Stromal cell of bone marrow (primary cell): ENCODE measurements at regions not wholly inside any gene's neighbourhood (a gene's known extent, or its start where the extent isn't known, plus 50 kb on each side); places are given as distances from the start of the nearest gene placed in this dataset.

ENCODE experiments used
- DNase-seq: peaks from one replicate; pipeline ENCODE4 v3.0.0-alpha.2; 2012; ENCODE audit warnings: low read depth

DNA sequence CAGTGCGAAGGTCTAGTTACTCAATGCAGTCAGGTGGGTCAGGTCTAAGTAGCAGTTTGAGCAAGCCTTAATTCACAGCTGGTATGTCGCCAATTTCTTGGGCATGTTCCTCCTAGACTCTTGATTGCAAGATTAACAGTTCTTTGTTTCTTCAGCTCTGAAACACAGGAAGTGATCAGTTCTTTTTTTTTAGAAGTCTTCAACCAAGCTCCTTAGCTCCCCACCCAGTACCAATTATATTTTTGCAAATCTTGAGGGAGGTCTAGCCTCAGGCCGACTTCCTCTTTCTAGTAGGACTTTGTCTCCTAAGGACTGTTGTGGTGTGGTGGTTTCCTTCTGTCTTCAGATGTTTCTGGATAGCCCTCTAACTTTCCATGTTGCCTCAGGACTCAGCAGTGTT is 2054.2 kb downstream of the MAT2B start:
- DNase-seq, result no peak

DNA sequence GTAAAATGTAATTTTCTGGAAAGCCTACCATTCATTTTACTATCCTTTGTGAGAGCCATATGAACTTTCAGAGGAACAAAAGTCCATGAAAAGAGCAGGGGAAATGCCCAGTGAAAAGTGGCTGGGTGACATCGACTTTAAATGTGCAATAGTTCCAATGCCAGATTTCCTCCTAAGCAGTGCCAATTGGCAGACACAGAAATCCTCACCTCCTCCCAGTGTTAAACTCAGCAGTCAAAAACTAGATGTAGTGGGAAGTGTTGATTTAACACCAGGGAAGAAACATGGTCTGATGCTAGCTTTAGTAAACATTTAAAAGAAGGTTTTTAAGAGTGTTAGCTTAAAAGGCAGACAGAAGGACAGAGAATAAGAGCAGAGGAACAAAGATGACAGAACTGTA is 2055.2 kb downstream of the MAT2B start:
- no peak for DNase-seq

DNA sequence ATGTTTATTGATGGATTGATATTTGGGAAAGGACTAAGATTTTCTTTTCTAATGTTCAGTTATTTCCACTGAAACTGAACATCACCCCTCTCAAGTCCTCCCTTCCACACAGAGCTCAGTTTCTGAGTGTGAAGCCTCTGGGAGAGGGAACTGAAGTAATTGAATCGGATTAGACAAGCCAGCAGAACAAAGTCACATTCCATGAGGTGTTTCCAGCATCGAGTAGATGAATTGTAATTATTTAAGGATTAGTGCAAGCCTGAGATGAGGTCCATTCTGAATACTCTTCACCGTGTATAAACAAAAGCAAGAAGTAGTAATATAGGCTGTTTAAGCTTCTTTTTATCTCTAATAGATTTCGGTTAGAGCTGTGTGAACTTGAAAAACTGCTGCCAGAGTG is 2060.5 kb downstream of the MAT2B start:
- no peak for DNase-seq

DNA sequence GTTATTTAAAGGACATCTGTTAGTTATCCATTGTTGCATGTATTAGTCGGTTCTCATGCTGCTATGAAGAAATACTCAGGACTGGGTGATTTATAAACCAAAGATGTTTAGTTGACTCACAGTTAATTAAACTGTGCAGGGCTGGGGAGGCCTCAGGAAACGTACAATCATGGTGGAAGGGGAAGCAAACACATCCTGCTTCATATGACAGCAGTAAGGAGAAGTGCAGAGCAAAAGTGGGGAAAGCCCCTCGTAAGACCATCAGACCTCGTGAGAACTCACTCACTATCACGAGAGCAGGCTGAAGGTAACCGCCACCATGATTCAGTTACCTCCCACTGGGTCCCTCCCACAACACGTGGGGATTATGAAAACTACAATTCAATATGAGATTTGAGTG is 2064.1 kb downstream of the MAT2B start:
- no peak for DNase-seq

DNA sequence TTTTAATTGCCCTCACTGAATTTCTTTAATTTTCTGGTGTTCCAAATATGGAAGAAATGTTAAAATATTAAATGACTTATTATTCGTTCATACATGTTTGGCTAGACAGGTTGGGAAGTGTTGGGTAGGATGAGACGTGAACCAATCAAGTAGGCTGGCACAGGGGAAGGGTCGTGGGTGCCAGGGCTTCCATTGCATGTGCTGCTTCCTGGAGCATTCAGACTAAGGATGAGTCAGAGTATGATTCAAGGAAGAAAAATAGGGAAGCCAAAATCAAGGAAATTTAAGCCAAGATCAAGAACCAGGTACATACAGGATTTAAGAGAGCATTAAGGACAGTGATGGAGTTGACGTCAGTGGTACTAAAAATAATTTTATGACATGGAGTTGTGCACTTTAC is 2068.0 kb downstream of the MAT2B start:
- DNase-seq, result no peak

DNA sequence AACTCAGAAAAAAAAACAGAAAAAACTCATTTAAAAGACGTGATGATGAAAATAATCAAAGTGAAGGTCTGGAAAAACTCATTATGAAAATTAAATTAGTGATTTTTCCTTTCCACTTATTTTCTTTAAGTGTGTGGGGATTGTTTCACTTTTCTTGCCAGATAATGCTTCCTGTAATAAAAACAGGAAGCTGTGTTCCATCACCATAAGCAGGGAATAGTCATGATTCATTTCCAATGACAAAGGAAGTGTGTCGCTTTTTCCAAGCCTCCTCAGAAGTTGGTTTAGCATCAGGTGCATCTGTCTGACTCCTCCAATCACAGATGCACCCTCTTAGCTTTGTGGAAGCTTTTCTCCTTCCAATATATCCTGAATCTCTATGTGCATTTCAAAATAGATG is 2068.7 kb downstream of the MAT2B start:
- DNase-seq, result no peak

DNA sequence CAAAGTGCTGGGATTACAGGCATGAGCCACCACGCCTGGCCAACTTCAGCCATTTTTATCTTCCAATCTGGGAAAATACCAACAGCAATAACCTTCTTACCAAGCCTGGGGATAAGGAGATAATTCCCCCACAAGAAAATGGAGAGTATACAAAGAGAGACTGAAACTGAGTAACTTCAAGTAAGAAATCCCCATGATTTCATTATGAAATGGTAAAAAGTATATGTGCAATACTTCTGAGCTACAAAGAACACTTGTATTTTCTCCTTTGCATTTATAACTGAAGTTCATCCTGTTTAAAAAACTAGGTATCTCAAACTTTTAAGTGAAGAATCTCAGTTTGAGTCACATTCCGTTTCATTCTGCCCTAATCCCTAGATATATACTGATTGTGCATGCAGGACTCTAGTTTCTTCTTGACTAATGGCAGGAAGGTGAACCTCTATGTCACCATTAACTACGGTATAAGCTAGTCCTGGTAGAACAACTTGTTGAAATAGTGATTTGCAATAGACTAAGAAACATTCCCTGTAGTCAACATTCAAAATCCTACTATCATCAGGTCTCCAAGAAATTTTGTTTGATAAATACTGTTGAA is 2071.4 kb downstream of the MAT2B start:
- no peak for DNase-seq

DNA sequence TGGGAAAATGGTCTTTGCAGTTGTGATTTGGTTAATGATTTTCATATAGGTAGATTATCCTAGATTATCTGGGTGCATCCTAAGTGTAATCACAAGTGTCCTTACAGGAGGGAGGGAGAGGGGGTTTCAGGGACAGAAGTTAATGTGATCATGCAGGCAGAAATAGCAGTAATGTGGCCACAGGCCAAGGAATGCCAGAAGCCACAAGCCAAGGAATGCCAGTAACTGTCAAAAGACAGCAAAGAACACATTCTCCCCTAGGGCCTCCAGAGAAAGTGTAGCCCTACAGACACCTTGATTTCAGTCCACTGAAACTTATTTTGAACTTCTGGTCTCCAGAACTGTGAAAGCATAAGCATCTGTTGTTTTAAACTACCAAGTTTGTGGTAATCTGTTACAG is 2074.5 kb downstream of the MAT2B start:
- DNase-seq, result no peak

DNA sequence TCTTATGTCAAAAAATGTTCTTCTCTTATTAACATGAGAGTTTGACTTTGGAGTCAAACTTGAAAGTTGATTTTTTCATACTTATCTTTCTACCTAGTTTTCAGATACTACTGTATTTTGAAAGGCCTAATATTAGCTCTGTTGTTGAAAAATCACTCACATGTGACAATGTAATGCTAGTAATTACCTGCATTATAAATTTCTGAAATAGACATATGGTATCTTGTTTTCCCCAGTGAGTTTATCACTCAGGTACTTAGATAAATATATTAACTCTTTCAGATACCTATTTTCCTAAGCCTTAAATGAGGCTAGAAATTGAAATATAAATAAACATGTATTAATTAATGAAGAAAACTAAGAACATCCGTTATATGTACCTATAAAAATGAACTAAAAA is 2089.3 kb downstream of the MAT2B start:
- DNase-seq, result no peak

DNA sequence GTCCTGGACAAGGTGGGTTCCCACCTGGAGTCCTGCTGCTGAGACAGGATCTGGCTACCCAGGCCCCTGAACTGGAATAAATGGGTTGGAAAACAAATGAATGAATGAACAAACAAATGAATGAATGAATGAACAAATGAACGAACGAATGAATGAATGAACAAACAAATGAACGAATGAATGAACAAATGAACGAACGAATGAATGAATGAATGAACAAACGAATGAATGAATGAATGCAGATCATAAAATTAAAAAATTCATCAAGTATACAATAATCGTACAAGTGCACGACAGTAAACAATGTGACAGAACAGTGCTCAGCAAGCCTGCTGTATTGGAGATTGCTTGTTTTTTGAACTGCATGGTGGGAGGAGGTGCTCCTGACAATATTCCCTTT is 2097.1 kb downstream of the MAT2B start:
- no peak for DNase-seq

DNA sequence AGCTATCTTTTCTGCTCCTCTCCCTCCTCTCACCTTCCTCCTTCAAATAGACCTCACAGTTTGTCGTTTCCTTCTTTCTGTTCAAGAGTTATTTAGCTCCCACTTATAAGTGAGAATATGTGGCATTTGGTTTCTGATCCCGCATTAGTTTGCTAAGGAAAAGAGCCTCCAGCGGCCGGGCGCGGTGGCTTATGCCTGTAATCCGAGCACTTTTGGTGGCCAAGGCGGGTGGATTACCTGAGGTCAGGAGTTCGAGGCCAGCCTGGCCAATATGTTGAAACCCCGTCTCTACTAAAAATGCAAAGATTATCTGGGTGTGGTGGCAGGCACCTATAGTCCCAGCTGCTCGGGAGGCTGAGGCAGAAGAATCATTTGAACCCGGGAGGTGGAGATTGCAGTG is 2101.6 kb downstream of the MAT2B start:
- no peak for DNase-seq

DNA sequence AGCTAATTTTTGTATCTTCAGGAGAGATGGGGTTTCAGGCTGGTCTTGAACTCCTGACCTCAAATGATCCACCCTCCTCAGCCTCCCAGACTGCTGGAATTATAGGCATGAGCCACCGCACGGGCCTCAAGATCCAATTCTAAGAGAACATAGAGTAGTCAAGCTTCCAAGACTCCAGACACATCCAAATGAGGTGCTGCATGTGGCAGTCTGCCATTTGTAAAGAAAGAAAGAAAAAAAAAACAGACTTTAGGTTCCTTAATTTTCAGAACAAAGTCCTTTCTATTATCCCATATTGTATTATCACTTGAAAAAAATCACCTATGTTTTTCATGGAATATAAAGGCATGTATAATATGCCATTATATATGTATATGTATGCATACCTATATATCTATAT is 2104.5 kb downstream of the MAT2B start:
- no peak for DNase-seq

DNA sequence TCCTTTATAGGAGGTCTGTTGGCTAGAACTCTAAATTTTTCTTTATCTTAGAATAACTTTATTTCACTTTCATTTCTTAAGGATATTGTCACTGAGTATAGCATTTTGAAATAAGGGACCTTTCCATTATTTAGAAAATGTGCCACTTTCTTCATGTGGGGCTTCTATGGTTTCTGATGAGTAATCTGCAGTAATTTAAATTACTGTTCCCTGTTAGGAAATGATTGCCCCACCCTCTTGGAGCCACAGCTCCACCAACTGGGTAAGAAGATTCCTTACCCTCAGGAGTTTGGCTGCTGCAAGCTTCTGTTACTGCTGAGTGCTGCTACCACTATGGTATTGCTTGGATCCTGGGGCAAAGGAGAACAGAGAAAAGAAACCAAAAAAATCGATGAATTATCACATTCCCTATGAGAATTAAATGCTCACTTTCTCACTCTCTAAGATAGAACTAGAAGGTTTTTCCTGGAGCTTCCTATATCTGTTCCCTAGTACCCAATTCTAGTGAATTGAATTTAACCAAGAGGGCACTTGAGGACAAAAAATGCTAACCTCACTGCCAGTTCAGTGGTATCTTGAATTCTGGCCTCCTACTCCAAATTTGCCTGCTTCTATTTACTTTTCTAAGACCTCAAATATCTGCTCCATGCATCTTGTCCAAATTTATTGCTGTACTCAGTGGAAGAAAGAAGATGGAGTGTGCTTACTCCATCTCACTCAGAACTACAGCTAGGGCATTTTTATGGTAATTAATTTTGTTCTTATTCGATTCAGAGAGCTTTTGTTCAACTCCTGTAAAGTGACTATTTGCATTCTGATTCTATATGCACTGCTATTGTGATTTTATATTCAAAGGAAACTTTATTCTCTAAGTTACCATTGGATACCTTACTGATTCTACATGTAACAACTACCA is 2111.3 kb downstream of the MAT2B start:
- DNase-seq, result peak; percentile 8

DNA sequence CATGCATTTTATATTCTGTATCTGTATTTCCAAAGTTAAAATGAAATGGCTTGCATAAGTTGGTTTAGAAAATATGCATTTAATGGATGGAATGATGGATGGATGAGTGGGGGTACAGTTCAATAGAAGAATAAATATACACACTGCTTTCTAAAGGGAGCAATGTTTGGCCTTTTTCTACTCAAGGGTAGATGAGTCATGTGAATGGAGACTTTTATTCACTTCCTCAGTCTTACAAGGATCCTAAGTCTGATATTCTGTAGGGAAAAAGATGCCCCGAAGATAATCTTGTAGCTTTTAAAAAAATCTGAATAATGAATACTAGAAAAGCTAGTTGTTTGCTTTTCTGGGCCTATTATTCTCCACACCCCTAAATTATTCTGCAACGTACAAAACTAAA is 2112.1 kb downstream of the MAT2B start:
- no peak for DNase-seq

DNA sequence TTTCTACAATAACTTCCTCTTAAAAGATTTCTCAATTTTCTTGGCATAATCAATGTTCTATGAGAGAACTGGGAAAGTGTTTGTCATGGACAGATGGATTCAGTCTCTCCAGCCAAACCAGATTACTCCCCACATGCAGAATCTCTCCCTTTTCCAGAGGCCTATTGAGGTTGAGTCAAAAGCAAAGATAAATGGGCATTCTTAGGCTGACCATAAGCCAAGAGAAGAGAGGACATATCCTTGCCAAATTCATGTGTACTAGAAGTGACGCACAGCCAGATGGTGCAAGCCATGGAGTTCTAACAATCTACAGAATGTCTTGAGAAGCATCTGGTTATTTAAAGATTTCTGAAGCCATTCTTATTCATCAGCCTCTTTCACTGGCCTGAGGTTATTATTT is 2115.0 kb downstream of the MAT2B start:
- DNase-seq, result peak; percentile 19

DNA sequence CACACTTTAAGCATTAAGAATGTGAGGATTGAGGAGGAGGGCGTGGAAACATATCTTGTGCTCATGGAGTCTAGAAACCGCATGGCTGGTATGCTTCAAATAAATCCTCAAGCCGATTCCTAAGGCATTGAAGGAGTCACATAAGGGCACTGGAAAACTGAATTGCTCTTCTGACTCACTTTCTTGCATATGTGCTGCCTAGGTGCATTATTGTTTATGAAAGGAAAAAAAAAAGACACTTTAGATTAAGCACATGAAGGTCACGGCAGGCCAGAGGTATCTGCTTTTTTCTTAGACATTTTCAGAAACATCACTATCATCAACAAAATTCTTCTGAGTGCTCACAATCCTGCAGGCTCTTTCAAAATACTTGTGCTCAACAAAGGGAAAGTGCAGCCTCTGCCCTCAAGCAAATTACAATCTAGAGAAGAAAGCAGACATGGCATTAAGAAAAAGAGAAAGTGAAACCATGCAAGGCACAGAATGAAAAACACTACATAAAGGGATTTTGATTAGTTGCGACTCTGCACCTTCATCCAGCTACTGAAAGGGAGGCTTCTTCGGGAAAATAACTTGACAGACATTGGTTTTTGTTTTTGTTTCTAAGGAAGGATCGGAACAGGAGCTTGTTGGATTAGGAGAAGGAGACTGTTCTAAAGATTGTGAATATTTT is 2117.6 kb downstream of the MAT2B start:
- DNase-seq, result no peak

DNA sequence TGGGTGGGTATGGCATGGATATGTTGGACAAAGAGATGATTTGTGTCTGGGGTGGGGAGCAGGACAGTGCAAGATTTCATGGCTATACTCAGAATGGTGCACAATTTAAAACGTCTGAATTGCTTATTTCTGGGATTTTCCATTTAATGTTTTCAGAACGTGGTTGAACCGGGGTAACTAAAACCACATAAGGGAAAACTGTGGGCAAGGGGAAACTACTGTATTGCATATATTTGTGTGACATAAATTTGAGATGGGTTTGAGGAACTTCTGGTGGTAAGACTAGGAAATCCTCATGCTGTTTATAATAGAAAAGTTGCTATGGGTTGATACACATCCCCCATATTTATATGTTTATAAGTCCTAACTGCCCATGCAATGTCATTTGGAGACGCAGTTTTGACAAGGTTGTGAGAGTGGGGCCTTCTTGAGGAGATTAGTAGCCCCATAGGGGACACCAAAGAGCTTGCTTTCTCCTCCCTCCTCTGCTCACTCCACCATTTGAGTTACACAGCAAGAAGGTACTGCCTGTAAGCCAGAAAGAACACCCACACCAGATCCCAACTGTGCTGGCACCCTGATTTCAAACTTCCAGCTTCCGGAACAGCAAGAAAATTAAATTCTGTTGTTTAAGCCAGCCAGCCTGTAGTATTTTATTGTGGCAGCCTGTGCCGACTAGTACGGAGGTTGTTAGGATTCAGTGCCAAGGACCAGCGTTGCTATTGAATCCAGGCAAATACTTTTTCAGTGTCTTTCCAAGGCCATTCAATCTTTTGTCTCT is 2118.9 kb downstream of the MAT2B start:
- no peak for DNase-seq

DNA sequence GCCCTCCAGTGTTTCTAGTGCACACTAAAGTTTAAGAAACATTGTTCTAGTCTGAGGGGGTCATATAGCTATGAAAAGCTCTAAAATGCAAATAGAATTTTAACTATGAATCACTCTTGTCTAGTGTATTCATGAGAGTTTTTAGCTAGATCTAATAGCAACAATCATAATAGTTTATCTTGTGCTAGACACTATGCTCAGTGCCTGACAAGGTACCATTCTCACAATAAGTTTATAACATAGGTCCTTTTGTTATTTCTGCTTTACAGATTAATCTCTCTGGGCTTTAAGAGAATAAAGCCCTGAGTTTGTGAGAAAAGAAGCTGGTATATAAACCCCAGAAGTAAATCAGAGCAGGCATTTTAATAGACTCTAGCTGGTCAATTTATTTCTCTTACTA is 2120.7 kb downstream of the MAT2B start:
- no peak for DNase-seq

DNA sequence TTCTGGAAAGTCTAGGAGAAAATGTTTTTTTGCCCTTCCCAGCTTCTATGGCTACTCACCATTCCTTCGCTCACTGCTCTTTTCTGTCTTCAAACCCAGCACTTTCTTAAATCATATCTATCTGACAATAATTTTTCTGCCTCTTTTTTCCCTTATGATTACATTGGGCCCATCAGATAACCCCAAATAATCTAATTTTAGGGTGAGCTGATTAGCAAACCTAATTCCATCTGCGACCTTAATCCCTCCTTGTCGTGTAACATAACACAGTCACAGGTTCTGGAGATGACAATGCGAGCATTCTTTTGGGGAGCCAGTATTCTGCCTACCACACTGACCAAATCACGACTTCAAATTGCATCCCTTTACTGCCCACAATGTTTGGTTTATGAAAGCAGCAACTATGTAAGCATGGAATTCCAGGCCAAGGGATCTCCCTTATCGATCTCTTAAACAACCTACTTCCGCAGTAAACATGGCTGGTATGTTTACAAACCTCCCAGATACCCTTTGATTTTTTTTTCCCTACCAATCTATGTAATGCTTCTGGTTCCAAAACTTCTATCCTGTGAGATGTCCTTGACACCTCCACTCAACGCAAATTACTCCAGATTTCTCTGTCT is 2122.2 kb downstream of the MAT2B start:
- DNase-seq, result no peak

DNA sequence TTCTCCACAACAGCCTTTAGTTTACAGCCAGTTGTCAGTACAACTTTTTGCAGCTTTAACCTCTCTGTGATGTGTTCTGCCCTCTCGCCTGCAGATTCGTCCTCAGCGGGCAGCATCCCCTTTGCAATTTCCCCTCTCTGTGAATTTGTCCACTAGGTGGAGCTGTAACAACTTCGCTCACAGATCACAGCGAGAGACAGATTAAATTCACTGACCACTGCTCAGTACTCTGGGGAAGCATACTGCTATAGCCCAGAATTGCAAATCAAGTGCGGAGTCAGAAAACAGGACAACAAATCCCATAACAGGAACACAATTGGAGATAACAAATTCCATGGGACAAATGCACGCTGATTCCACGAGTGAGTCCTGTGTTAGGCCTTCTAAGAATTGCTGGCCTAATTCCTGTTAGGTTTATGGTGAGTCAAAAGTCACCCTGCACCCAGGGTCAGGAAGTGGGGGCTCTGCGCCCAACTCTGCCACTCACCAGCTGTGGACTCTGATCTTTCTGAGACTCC is 2124.9 kb downstream of the MAT2B start:
- DNase-seq, result peak; percentile 17

DNA sequence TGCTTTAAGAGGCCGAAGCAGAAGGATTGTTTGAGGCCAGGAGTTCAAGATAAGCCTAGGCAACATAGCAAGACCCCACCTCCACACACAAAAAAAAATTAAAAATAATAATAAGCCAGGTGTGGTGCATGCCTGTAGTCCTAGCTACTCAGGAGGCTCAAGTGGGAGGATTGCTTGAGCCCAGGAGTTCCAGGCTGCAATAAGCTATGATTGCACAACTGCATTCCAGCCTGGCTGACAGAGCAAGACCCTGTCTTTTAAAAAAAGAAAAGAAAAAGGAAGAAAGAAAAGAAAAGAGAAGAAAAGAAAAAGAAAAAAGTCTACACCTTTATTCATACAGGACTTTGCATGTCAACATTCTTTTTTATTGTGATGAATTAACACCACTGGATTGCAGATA is 2125.8 kb downstream of the MAT2B start:
- DNase-seq, result no peak

DNA sequence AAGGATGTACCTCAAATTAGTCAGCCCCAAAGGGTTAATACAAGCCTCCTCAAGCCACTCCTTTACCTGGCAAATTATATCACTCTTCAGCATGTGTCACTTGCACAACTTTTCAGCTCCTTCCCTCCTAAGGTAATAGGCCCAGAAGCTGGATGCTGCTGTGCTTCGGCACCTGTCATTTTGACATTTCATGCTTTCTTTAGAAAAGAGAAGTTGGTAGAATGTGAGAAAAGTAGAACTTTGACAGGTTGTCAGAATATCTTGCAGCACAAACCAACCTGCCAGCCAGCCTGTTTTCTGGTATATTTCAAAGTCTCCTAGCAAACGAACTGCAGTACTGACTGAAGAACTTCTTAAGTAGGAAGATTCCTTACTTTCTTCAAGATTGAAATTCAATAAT is 2136.9 kb downstream of the MAT2B start:
- DNase-seq, result no peak
